Motor neuron (in vitro differentiated cells): ENCODE measurements at regions not wholly inside any gene's neighbourhood (a gene's known extent, or its start where the extent isn't known, plus 50 kb on each side); places are given as distances from the start of the nearest gene placed in this dataset.
A peak's percentile ranks its signal among the peaks of the same experiment; 100 is the strongest.

Experiments used
- ATAC-seq, 8 experiments: fragments of 200-7000 bp; cut with Tn5 transposase; replicated peaks in 6 of 8; 2 replicates each; pipeline ENCODE4 v1.8.0; 2021; ENCODE audit warnings: mild to moderate bottlenecking in 8 of 8, moderate library complexity in 8 of 8
- H3K27ac ChIP-seq, 2 donors: fragments of 250-450 bp; sonication (Bioruptor Pico); 2 replicates each; pipeline ENCODE4 v1.9.0; 2021; ENCODE audit warnings: antibody characterized with exemption in 2 of 2, mild to moderate bottlenecking in 2 of 2, moderate library complexity in 1 of 2
- H3K4me1 ChIP-seq, 2 donors: fragments of 250-450 bp; sonication (Bioruptor Pico); replicated peaks in 1 of 2; 2 replicates each; pipeline ENCODE4 v1.6.1; 2021; ENCODE audit warnings: antibody characterized with exemption in 2 of 2, mild to moderate bottlenecking in 2 of 2, moderate library complexity in 1 of 2
- H3K4me3 ChIP-seq, 5 donors: fragments of 250-450 bp; sonication (Bioruptor Pico); 2 replicates each; pipeline ENCODE4 v1.9.0; 2021; ENCODE audit warnings: antibody characterized with exemption in 5 of 5, mild to moderate bottlenecking in 5 of 5, moderate library complexity in 4 of 5
- WGBS, 10 experiments: fragments of 450-650 bp; shearing (Covaris generic); methylation state at CpG; one replicate each; pipeline ENCODE4 v1.0.0; 2022; 5-methylcytosine and 5-hydroxymethylcytosine counted together
- in situ Hi-C, 9 experiments: fragments of 400-800 bp; cut with MboI; loops; one replicate each; pipeline ENCODE4 v1.15.0; 2021; ENCODE audit warnings: low sequenced_read_pairs in 9 of 9, low pct_unique_long_range_greater_than_20kb in 2 of 9; ENCODE audit not compliant: unreplicated experiment in 9 of 9

DNA sequence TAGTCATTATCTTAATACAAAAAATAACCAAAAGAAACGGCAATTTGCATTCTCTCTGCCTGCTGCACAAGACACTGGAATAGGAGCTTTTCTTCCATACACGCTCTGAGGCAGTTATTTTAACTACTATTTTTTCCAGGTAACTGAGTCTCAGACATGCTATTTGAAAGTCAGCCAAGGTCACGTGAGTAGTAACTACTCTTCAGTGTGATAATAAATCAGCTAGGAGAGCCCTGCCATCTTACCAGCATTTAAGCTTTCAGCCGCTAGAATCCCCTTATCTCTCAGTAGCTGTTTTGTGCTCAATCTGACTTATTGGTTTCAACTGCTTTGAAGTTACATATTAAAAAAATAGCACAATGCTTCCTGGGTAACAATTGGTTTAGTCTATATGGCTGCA is 84.5 kb downstream of the NRN1 start:
- no peak for ATAC-seq
- H3K4me1 ChIP-seq: no peaks in the 10 kb centered on the region
- 55 to 100% (median 75%) methylated on average over 1 to 4 of the region's 4 CpGs; no CpG with 5 or more reads in 1 of the 10 experiments for WGBS, 10 experiments
- no peak overlapping the region for H3K27ac ChIP-seq
- in situ Hi-C loops: no loop called here
- no peak overlapping the region for H3K4me3 ChIP-seq

DNA sequence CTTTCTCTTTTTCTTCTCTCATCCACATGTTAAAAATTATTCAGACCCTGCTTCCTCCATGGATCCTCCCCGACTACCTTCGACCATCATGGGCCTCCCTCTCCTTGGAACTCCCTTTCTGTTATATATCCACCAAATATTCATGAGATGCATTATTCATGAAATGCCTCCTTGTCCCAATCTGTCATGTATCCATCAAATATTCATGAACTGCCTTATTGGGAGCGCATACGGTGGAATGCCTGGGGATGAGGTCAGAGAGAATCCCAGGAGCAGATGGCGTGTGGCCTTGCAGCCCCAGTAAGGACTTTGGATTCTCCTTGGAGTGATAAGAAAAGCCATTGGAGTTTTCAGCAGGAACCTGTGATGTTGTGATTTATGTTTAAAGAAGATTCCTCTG is 97.0 kb downstream of the NRN1 start:
- in situ Hi-C loops: no loop called here
- peaks cover 0 to under 1% of the 10 kb centered on the region in 2 donors for H3K4me1 ChIP-seq
- WGBS, 10 experiments: 11 to 80% (median 63%) methylated on average over 1 to 5 of the region's 5 CpGs; no CpG with 5 or more reads in 2 of the 10 experiments
- H3K4me3 ChIP-seq: no peak overlapping the region
- peak in 6 of 8 experiments; percentile 31 to 85 (median 54) for ATAC-seq
- no peak overlapping the region for H3K27ac ChIP-seq

DNA sequence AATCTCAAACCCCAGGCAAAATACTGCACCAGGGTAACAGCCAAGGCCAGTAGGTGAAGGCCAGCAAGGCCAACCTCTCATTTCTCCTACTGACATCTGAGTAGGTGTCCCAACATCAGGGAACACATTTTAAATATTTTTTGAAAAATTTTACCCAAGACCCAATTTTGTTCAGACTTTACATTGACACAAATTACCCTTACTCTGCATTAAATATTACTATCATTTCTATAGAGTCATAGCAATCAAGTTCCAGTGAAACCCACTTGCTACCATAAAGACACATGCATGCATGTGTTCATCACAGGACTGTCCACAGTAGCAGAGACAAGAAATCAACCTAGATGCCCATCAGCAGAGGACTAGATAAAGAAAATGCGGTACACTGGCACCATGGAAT is 99.9 kb downstream of the NRN1 start:
- ATAC-seq: no peak
- Histone ChIP-seq H3K4me1 (peaks cover 0 to 7% of the 10 kb centered on the region in 2 donors), H3K27ac (no peak overlapping the region), H3K4me3 (no peak overlapping the region)
- in situ Hi-C loops: no loop called here
- 86 to 100% (median 100%) methylated on average over 1 of the region's 1 CpG; no CpG with 5 or more reads in 2 of the 10 experiments for WGBS, 10 experiments

DNA sequence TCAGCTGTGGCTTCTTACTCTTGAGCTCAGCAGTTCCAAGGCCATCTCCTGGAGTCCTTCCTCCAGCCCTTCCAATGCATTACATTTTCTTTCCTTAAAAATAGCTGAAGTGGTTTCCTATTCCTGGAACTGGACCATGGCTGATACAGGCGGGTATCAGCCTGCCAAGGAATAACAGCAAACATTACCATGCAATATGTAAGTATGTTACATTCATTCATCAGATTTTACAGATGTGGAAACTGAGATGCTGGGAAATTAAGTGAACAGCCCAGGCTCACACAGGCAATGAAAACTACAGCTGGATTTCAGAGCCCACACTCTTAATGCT is 100.4 kb downstream of the NRN1 start:
- in situ Hi-C loops: no loop called here
- Histone ChIP-seq H3K4me3 (no peak overlapping the region), H3K27ac (no peak overlapping the region), H3K4me1 (peaks cover 0 to 7% of the 10 kb centered on the region in 2 donors)
- no peak for ATAC-seq
- 0 to 100% (median 100%) methylated on average over 1 of the region's 1 CpG; no CpG with 5 or more reads in 5 of the 10 experiments for WGBS, 10 experiments

DNA sequence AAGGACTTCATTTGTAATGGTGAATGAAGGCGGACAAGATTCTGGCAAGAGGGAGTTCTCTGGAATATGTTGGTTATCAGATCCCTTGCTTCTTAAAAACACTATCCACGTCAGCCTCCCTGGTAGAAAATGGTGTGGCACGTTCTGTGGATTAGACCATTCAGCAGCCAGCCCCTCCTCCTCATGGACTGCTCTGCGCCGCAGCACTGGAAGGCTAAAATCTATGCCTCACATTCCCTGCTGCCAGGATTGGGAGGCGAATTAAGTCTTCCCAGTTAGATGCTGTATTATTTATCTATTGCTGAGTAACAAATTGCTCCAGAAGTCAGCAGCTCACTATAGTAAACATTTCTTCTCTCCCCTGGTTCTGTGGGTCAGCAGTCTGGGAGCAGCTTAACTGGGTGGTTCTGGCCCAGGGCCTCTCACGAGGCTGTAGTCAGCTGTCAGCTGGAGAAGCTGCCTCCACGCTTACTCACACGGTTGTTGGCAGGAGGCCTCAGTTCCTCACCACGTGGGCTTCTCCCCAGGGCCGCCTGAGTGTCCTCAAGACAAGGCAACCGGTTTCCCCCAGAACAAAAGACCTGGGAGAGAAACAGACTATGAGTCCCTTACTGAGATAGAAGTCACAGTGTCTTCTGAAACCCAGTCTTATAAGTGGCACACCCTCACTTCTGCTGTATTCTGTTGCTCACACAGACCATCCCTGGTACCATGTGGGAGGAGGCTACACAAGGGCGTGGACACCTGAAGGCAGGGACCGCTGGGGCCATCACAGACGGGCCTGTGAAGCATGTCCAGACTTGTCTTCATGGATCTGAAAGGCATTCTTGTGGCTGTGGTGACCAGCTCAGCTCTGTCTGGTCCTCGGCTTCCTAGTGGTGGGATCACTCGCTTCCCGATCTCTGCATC is 101.0 kb downstream of the NRN1 start:
- Histone ChIP-seq H3K27ac (no peak overlapping the region), H3K4me1 (peaks cover 0 to 7% of the 10 kb centered on the region in 2 donors), H3K4me3 (no peak overlapping the region)
- WGBS, 10 experiments: 23 to 100% (median 90%) methylated on average over 4 to 13 of the region's 18 CpGs; no CpG with 5 or more reads in 3 of the 10 experiments
- in situ Hi-C loops: no loop called here
- ATAC-seq: peak in 5 of 8 experiments; percentile 42 to 88 (median 57)

DNA sequence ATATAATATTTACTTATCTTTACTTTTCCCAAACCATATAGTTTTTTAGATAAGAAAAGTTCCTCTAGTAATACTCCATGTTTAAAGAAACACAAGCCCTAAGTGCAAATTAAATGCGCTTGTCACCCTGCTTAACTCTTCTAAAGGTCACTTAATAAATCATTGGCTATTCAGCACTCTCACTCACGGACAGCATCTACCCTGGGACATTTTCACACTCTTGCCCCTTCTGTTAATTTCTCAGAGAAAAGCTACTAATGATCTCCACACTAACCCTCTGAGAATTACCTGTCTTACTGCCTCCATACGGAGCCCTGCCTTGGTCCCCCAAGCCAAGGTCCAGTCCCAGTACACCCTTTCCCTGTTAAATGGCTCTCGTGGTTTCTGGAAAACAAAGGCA is 102.2 kb downstream of the NRN1 start:
- in situ Hi-C loops: no loop called here
- H3K4me3 ChIP-seq: no peak overlapping the region
- H3K27ac ChIP-seq: no peak overlapping the region
- WGBS, 10 experiments: 17 to 100% (median 51%) methylated on average over 1 to 4 of the region's 4 CpGs
- no peak for ATAC-seq
- peaks cover 0 to 7% of the 10 kb centered on the region in 2 donors for H3K4me1 ChIP-seq

DNA sequence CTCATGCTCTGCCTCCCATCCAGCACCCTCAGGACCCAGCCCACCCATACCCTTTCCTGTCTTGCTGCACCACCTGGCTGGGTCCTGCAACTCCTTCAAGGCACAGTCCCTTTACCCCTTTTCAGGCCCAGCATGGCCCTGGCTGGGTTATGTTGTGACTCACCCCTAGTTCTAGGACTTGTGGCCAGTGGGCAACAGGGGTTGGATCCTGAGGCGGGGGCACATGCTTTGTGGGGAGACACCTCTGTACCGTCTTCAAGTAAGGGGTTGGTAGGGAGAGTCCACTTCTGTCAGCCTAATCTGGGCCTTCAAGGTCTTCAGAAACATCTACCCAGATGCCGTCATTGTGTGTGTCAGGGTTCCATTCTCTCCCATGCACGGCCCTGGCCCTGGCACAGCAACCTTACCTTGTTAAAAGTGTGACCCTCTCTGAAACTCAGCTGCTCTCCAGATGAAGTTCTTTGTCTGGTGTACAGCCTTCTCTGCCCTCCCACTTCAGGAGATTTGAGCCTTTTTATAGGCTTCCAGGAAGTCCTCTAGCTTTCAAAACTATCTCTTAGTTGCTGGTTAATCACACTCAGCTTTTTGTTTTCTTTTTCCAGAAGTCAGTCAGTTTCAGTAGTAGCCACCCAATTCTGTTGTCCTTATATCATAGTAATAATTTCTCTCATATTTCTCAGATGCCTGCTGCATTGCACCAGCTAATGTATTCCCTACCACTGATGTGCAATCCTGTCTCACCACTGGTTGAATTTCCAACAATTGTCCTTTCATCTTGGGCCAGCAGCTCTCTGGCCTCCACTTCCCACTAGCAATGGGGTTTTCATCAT is 107.3 kb downstream of the NRN1 start:
- no peak overlapping the region for H3K27ac ChIP-seq
- H3K4me3 ChIP-seq: no peak overlapping the region
- peaks cover 3 to 5% of the 10 kb centered on the region in 2 donors for H3K4me1 ChIP-seq
- 69 to 100% (median 90%) methylated on average over 1 to 3 of the region's 4 CpGs; no CpG with 5 or more reads in 6 of the 10 experiments for WGBS, 10 experiments
- peak in 1 of 8 experiments; percentile 48 for ATAC-seq
- in situ Hi-C loops: no loop called here

DNA sequence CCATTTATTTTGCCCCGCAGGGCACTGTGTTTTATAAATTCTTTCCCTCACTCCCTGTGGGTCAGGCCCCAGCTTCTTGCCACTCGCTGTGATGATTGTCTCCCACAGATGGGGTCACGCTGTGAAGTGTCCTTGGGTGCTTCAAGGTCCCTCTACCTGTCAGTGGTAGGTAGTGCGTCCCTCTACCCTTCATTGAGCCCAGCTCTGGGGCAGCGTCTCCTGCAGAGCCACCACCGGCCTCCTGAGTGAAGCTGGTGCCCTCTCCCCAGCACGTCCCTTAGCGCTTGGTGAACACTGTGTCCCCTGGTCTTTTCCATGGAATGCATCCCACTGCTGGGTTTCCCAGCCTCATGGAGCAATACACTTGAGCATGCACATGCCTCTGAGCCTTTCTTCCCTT is 108.2 kb downstream of the NRN1 start:
- Histone ChIP-seq H3K4me1 (peaks cover 0 to 5% of the 10 kb centered on the region in 2 donors), H3K4me3 (no peak overlapping the region), H3K27ac (no peak overlapping the region)
- in situ Hi-C loops: no loop called here
- WGBS, 10 experiments: 80 to 96% (median 92%) methylated on average over 2 to 5 of the region's 8 CpGs; no CpG with 5 or more reads in 6 of the 10 experiments
- no peak for ATAC-seq

DNA sequence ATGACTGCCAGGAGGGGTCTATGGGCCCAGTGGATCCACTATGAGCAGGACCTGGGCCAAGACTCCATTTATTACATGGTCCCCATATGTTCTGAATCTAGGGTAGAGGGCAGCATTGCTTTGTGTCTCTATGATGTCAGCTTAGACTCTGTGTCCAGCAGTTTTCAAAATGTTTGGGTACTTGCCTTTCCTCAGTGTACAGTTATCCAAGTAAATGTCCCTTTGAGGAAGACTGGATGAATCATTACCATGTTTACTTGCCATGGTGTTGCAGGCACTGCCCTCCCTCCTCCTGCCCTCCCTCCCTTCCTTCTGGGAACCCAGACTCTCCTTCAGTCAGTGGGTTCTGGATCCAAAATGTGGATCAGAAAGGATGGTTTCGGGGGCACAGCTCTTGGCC is 108.6 kb downstream of the NRN1 start:
- Histone ChIP-seq H3K4me3 (no peak overlapping the region), H3K4me1 (peaks cover 0 to 5% of the 10 kb centered on the region in 2 donors), H3K27ac (no peak overlapping the region)
- in situ Hi-C loops: no loop called here
- WGBS, 10 experiments: 100% methylated on average over 1 of the region's 1 CpG; no CpG with 5 or more reads in 9 of the 10 experiments
- ATAC-seq: no peak

DNA sequence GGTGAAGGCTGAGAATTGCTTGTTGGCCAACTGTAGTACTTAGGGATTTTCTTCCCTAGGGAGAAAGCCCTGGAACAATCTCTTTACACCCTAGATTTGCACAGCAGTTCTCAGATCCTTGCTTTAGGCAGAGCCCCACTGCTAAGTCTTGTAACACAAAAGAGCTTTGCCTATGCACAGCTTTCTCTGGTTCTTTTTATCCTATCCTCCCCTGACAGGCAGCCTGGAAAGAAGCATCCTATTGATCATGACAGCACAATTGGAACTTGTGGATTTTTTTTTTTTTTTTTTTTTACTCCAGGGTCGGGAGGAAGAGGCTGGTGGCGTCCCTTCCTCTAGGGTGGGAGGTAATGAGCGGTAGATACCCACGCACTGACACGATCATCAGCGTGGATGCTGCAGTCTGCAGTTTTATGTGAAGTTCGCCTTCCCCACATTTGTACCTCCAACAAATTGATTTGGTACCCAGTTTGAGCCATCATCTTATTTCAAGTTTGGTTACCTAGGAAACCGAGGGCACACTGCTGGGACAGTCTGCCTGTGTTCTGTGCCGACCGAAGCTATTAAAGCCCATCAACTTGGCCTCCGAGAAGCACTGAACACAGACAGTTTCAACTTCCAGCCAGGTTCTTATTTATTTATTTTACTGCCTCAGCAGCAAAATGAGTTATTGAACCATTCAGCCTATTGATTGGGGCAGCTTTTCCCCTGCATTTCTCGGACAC is 110.1 kb downstream of the NRN1 start:
- in situ Hi-C loops: no loop called here
- 60 to 89% (median 76%) methylated on average over 1 to 11 of the region's 12 CpGs; no CpG with 5 or more reads in 2 of the 10 experiments for WGBS, 10 experiments
- Histone ChIP-seq H3K4me3 (no peak overlapping the region), H3K27ac (no peak overlapping the region), H3K4me1 (peaks cover 0 to 11% of the 10 kb centered on the region in 2 donors)
- ATAC-seq: no peak

DNA sequence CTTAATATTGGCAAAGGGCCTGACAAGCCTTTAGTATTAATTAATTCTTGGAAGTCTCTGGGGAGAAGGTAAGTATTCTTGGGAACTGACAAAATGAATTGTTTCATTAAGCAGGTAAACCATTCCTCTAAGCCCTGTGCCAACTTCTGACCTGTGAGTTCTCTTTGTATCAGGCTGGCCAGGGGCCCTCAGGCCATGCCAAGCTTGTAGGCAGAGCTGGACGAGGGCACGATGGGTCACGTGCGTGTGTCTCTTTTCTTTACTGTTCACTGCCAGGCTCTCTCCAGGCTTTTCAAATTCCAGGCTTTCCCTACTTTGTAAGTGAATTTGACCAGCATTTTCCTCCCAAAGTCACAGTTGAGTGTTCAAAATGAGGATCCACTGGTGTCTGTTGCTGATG is 112.4 kb downstream of the NRN1 start:
- WGBS, 10 experiments: 86 to 100% (median 98%) methylated on average over 2 to 4 of the region's 4 CpGs; no CpG with 5 or more reads in 6 of the 10 experiments
- H3K4me1 ChIP-seq: peaks cover 0 to 11% of the 10 kb centered on the region in 2 donors
- in situ Hi-C loops: no loop called here
- no peak for ATAC-seq
- no peak overlapping the region for H3K27ac ChIP-seq
- no peak overlapping the region for H3K4me3 ChIP-seq

DNA sequence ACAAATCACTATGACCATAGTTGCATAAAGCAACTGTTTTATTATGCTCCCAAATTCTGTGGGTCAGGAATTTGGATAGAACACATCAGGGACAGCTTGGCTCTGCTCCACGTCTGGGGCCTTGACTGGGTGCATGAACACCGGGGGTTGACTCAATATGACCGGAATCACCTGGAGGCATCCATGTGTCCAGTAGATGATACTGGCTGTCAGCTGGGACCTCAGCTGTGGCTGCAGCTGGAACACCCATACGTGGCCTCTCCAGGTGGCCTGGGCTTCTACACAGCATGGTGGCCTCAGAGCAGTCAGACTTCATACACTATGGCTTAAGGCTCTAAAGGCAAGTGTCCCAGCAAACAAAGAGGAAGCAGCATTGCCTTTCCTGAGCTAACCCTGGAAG is 113.4 kb downstream of the NRN1 start:
- no peak for ATAC-seq
- Histone ChIP-seq H3K4me3 (no peak overlapping the region), H3K4me1 (peaks cover 0 to 11% of the 10 kb centered on the region in 2 donors), H3K27ac (no peak overlapping the region)
- WGBS, 10 experiments: 88 to 100% (median 100%) methylated on average over 1 to 4 of the region's 4 CpGs; no CpG with 5 or more reads in 6 of the 10 experiments
- in situ Hi-C loops: no loop called here
